Stomach (tissue), 4 donors: ENCODE measurements at regions not wholly inside any gene's neighbourhood (a gene's known extent, or its start where the extent isn't known, plus 50 kb on each side); places are given as distances from the start of the nearest gene placed in this dataset.

Experiments
- CTCF ChIP-seq, 7 experiments: fragments of 450-650 bp in 4 of 7; fragments of 200-600 bp in 3 of 7; sonication (generic) in 3 of 7; IDR thresholded peaks; one replicate each; pipeline ENCODE4 v1.5.1; 2016 to 2019; ENCODE audit warnings: antibody characterized with exemption in 7 of 7, control low read depth in 2 of 7, mild to moderate bottlenecking in 1 of 7
- EP300 ChIP-seq: sonication (generic); formaldehyde crosslinking; IDR thresholded peaks from one replicate; pipeline ENCODE4 v1.6.1; 2017; ENCODE audit warnings: antibody characterized with exemption
- POLR2A ChIP-seq, 4 donors: fragments of 450-650 bp; IDR thresholded peaks; one replicate each; pipeline ENCODE4 v1.6.1; 2016; ENCODE audit warnings: antibody characterized with exemption in 4 of 4, control low read depth in 2 of 4, mild to moderate bottlenecking in 1 of 4, moderate library complexity in 1 of 4
- POLR2AphosphoS5 ChIP-seq, 3 donors: sonication (generic); formaldehyde crosslinking; IDR thresholded peaks; one replicate each; pipeline ENCODE4 v1.6.1; 2016; ENCODE audit warnings: antibody characterized with exemption in 3 of 3

- TF ChIP-seq EP300 (no peak), CTCF (IDR thresholded peaks at IDR 0.05) (no peak), POLR2A (IDR thresholded peaks at IDR 0.05) (no peak), POLR2AphosphoS5 (IDR thresholded peaks at IDR 0.05) (no peak)
Observed at GRCh38 chr11:106503901-106504300, 426.4 kb downstream of the AASDHPPT start.
